ENCODE measurements at regions not wholly inside any gene's neighbourhood (a gene's known extent, or its start where the extent isn't known, plus 50 kb on each side); places are given as distances from the start of the nearest gene placed in this dataset.
"Not testable (repeated sequence)": the region's sequence is repeated elsewhere in the genome, so short reads cannot be mapped to it uniquely, and the experiment has no call there.

DNA sequence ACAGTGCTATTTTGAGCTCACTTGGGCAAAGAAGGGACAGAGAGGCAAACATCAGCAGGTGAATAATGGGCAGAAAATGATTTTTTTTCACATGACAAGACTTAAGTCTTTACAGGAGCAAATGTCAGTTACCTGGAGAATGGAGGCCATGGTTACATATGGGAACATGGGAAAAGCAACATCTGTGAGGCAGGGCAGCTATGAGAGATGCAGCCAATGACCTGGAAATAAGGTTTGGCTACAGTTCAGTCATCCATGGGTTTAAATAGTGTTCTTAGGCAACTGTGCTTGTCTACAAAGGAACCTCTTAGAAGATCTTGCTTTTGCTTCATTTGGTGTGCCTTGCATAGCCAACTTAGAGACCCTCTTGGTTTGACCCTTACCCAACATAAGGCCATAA is 490.2 kb upstream of the LCORL start:
- DNase-seq = no peak

DNA sequence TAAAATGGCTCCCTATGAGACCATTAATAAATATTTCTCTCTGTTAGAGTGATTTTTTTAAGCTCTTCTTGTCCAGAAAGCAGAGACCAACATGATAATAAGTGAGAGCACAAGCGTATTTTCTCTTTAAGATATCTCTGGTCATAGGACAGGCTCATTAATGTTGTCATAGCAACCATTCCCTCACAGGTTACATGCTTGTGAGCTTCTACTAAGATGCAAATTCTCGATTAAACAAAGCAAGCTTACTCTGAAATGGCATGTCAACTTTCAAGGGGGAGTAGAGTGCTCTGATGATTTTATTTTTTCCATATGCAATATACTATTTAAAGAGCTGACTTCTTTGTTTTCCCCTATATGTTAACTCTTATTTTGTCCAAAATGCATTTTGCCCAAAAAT is 487.2 kb upstream of the LCORL start:
- no peak for DNase-seq

DNA sequence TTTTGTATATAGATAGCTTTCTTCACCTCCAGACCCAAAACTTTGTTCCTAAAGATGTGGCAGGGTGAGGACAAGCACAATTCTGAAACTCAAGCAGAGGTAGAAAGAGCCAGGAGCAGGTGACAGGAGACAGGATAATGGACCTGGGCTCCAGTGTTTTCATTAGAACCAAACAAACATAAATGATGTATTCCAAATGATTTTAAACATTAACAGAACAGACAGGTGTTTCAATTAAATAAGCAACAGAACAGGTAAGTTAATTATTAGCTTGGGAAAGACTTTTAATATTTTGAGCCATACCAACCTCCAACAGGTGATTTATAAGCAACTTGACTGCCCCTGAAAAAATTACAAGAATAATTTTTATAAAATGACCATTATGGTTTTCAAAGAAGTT is 459.4 kb upstream of the LCORL start:
- no peak for DNase-seq

DNA sequence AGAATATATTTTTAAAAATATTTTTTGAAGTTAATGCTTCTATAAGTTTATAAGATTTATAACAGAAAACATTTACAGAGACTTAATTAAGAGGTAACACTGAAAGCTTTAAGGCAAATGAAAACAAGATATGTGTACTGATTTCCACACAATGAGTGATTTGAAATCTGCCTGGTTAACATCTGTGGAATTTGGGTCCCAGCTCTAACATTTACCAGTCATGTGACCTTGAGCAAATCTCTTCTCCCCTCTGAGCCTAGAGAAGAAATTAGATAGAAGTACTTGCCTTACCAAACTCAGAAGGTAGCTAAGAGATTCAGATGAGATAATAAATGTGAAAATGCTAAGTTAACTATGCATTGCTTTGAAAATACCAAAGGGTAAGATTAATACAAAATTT is 458.8 kb upstream of the LCORL start:
- DNase-seq = no peak

DNA sequence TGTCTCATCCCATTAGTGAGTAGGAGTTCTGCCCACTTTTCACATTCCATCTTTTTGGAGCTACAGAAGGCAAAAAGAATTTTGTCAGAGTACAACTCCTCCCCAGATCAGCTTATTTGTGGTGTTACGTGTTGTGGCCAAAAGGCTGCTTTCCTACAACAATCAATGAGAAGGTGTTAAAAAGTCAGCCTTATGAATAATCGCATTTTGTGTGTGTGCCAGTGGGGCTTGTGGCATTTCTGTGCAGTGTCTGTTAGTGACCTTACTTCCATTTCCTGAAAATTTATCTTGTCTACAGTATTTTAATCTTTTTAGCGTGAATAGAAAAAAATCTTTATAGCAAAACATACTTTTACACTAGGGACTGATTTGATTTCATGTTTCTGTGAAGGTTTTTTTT is 458.3 kb upstream of the LCORL start:
- no peak for DNase-seq

DNA sequence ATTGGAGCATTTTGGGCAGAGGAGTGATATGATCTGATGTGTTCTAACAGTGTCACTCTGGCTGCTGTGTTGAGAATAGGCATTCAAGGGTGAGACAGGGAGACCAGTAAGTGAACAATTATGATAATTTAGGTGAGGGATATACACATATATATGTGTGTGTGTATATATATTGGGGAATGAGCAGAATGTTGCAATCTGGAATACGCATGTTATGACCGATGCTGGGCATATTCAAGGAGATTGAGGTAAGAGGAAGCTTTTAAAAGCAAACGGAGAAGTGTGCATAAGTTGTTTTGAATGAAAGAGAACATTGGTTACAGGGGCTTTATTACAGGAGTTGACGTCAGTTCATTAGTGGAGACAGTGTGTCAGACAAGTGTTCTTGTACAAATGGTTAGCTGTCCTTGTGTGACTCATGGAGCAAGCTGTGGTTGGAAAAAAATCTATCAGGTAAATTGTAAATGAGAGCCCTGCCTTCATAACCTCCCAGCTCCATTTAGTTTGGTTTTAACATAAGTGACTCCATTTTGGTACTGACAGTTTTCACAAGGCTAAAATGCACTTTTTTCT is 442.5 kb upstream of the LCORL start:
- no peak for DNase-seq

DNA sequence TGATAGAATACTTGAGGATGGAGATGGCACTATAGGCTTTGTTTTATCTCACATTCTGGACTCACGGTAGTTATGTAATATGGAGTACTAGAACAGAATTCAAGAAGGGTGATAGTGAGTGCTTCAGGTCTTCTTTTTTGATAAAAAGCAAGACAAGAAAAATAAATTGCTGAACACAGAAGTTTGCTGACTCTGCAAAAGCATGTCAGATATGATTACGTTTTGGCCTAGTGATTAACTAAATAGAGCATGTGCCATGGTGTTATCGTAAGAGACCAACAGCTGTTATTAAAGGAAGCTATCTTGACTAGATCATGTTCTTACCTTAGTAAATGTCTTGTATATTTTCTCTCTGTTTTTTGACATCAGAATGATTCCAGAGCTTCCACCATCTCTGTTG is 436.9 kb upstream of the LCORL start:
- DNase-seq = no peak

DNA sequence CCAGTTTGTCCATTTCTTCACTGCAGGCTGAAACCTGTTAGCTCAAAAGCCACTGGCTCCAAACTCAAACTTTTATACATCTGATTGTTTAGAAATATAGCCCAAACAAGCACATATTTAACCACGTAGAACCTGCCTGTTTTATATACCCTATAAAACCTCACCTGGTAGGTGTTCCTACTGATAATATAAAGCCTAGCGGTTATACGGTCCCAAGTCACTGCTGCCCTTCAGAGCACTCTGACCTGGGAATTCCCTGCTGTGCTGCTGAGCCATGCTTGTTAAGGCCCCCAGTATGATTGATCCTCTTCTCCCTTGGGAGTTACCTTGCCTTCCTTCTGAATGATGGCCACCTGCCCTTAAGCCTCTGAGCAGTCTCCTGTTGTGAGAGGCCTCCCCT is 432.8 kb upstream of the LCORL start:
- DNase-seq = no peak

DNA sequence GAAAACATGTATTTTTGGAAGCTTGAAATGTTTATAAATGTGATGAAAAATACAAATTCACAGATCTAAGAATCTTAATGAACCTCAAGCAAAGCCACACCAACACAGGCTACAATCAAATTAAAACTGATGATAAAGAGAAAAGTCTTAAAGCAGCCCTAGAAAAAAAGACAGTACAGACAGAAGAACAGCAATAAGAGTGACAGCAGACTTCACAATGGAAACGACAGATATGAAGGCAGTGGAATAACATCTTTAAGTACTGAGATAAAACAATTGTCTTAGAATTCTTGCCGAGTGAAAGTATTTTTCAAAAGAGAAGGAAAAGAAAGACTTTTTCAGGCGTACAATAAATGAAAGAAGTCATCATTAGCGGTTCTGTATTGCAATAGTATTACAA is 423.6 kb upstream of the LCORL start:
- no peak for DNase-seq

DNA sequence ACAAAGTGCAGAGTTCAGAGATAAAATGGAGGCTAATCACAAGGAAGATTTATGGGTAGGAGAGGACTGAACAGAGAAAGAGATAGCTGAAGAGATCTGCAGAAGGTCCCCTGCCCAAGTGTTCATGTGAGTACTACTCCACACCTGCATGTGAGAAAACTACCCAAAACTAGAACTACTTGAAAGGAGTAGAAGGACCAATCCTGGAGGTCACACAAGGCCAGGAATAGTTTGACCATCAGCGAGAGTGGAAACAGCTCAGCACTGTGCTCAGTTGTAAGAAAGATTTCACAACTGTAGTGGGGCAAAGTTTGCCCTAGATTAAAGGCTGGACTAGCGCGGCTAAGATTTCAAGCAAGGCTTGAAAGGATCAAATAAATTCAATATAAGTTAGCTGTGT is 422.7 kb upstream of the LCORL start:
- DNase-seq = no peak

DNA sequence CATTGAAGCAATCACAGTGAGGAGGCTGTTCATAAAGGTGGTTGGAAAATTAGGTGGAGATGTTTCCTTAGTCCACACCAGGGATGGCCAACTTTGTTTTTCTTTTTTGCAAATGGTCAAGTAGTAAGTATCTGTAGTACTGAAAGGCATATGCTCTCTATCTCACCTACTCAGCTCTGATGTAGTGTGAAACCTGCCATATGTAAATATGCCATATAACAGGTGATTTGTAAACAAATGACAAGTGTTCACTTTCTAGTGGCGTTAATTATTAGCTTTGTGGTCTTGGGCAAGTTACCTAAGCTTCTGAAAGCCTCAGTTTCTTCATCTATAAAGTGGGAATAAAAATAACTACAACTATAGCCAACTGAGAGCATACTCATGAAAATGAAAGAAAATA is 421.4 kb upstream of the LCORL start:
- no peak for DNase-seq

DNA sequence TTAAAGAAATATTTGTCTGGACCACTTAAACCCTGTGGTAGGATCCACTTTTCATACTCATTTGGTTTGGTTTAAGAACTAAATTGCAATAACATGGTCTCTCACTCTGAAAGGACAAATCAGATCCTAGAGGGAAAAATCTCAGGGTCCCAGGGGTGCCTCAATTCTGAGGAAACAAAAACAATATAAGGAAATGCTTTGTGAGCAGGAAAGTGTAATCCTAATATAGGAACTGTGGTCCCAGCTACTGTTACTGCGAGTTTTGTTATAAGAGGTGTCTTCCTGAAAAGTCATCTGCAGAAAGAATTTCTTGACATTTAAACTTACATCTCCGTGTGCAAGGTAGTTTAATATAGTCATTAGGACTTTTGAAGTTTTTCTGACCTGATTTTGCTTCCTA is 420.1 kb upstream of the LCORL start:
- no peak for DNase-seq

DNA sequence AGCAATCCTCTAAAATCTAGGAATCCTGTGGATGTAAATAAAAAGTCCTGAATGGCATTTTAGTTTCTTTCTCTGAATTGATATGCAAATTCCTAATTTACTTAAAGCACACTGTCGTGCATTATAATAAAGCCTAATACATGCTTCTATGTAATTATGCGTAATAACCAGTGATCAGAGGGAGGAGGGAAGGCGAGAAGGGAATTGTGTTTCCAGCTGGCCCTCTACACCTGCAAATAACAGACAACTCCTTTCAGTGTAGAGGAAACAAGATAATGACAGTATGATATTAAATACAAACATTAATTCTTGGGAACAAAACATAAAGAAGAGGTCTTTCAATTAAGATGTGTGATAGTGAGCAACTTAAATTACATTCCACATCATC is 419.6 kb upstream of the LCORL start:
- no peak for DNase-seq

DNA sequence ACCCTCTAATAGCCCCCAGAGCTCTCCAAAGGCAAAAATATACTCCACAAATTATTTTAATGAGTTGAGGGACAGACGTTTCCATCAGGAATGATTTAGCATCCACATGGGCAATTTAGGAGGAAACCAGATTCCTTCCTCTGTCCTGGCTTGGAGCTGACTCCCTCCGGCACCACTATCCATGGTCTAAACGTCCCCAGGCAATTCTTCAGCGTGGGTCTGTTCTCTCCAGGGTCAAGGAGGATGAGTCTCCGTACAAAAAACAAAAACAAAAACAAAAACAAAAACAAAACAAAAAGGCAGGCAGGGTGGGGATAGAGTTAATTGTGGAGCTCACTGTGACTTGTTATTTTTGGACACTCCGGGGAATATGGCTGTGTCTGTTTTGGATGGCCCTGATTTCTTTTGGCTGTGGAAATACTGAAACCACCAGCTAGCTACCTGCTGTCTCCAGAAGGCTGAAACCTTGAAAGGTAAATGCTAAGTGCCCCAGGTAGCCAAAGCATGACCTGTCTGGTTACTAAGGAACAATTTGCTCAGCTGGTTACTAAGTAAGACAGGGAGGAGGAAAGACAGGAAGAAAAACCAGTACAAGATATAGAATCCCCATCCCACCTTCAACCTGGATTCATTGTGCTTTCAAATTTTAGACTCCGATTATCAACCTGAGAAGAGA is 419.1 kb upstream of the LCORL start:
- DNase-seq = no peak

DNA sequence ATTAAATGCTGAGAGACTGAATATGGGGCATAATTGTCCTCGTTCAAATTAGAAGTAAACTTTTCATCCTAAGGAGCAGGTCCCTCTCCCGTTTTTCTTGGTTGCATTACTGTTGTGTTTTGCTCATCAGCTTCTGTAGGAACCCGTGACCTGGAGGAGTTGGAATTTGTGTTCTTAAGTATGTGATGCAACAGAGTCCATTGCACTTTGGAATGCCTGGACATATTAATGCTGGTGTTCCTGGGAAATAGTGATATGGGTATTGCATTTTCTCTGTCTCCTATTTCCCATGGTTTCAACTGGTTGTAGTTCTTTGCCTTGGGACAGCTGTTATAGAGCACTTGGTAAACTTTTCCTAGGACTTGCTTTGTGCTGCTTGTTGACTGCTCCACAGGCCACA is 417.8 kb upstream of the LCORL start:
- no peak for DNase-seq

DNA sequence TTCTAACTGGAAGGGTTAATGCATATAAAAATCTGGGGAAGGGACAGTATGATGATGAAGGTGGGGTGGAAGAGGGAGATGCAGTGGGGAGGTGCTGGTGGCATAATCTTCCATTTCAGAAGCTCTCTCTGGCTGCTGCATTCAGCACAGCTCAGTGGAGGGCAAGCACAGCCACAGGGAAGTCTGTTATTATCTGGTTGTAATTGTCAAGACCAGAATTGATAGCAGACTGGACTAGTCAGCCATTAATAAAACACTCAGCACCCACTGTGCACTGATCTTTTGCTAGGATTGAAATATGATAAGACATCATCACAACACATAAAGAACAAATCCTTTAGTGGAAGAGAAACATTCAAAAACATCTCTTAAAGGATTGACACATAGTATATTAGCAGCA is 414.2 kb upstream of the LCORL start:
- DNase-seq = no peak

DNA sequence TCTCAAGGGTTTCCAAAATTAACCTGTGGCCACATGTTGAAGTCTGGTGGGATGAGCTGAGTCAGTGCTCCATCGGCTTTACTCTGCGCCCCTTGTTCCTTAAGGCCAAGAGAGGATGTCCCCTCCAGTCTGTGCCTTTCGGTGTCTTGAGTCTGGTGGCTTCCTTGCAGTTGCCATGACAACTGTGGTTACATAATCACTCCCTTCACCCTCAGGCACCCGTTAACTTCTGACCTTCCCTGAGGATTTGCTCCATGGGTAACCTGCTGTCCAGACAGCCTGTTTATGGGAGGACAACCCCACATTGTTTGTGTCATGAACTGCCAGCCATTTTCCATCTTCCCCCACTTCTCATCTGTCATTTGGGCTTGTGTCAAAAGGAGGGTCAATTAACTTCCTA is 401.1 kb upstream of the LCORL start:
- no peak for DNase-seq

DNA sequence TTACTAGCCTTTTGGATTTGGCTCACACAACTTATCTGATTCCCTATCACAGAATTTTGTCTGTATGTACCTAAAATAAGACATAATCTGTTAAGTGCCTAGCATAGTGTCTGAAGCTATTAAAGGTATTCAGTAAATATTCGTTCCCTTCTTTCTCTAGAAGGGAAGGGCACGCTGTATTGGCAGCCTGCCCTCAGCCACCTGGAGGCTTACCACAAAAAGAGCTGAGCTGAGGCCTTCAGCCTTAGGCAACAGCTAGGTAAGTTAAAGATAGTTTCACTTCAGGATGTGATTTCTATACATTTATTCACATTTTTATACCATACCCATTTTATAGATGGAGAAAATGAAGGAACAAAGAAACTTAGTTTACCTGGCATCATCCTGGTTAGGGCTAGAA is 400.0 kb upstream of the LCORL start:
- DNase-seq = no peak

DNA sequence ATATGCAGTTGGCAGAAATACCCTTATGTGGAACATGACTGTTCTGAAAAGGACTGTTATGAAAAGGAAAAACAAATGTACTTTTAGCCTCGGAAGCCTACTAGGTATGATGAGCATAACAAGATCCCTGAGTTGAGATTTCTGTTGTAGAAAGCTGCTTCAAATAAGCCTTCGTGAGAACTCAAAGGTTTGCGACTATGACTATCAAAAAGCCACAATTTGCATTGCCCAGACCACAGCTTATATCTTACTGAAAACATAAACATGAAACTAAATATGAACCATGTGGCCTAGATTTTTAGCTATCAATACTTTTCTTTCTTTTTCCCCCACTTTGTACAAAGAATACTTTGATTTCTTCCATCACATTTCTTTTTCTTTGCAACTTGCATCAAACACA is 398.2 kb upstream of the LCORL start:
- no peak for DNase-seq

DNA sequence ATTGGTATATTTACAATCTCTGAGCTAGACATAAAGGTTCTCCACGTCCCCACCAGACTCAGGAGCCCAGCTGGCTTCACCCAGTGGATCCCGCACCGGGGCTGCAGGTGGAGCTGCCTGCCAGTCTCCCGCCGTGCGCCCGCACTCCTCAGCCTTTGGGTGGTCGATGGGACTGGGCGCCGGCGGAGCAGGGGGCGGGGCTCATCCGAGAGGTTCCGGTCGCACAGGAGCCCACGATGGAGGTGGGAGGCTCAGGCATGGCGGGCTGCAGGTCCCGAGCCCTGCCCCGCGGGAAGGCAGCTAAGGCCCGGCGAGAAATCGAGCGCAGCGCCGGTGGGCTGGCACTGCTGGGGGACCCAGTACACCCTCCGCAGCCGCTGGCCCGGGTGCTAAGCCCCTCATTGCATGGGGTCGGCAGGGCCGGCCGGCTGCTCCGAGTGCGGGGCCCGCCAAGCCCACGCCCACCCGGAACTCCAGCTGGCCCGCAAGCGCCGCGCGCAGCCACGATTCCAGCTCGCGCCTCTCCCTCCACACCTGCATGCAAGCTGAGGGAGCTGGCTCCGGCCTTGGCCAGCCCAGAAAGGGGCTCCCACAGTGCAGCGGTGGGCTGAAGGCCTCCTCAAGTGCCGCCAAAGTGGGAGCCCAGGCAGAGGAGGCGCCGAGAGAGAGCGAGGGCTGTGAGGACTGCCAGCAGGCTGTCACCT is 396.8 kb upstream of the LCORL start:
- DNase-seq = not testable (repeated sequence)

DNA sequence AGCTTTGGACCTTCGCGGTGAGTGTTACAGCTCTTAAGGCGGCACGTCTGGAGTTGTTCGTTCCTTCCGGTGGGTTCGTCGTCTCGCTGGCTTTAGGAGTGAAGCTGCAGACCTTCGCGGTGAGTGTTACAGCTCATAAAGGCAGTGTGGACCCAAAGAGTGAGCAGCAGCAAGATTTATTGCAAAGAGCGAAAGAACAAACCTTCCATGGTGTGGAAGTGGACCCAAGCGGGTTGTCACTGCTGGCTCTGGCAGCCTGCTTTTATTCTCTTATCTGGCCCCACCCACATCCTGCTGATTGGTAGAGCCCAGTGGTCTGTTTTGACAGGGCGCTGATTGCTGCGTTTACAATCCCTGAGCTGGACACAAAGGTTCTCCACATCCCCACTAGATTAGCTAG is 396.1 kb upstream of the LCORL start:
- DNase-seq = not testable (repeated sequence)

DNA sequence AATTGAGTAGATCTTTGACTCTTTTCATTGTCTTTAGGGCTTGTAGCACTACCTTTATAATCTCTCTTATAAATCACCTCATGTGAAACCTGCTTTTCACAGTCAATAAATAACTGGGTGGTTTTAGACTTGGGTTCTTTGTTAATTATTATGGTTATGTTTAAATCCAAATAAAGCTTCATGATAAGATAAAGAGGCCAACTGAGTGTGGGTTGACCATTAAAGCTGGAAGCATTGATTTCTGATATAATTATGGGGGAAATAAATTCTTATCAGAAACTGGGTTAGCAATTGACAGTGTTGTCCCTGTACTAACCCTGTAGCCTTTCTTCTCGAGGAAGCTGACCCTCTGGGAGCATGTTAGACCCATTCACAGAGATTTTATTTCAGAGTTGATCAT is 384.7 kb upstream of the LCORL start:
- DNase-seq = no peak

DNA sequence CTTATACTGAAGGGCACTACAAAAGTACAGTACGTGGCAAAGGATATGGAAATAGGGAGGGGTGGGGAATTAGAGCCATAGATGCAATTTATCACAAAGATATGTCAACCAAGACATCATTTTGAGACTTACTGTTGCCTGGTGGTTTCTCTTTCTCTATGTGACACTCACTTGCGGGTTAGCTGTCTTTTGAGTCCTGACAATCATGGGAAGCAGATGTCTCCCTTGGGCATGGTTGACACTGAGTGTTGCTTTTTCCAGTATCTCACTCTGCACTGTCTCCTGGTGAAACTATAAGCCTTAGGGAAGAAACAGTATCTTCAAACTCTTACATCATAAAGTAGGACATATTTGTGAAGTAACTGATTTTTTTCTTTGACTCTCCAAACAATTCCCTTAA is 383.5 kb upstream of the LCORL start:
- DNase-seq = no peak

DNA sequence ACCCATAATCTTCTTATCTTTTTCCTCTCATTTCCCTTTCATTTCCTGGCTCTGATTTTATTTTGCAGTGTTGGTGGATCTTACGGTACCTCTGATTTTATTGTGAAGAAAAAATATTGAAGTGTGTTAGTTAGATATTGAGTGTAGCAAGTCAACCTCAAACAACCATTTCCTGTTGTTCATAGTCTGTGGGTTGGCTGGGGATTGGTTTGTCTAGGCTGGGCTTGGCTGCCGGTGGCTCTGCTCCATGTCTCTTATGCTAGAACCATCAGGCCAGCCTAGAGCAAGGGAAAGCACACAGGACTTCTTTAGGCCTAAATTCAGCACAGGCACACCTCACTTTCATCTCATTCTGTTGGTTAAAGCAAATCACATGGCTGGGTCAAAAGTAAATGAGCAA is 383.1 kb upstream of the LCORL start:
- no peak for DNase-seq

DNA sequence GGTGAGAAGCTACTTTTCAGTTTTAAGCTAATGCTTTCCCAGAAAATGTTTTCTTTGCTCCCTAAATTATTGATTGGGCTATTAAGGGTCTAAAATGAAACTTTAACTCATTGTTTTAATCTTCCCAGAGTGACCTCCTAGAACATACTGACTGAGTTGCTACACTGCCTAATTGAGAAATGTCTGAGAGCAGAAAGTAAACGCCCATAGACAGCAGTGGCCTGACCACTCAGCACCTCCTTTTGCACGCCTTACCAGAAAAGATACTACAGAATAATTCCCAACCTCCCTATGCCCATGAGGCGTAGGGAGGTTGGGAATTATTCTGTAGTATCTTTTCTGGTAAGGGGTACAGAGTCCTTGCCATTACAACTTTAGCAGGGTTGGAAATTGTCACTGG is 381.8 kb upstream of the LCORL start:
- DNase-seq = no peak

Data from activated naive CD4-positive, alpha-beta T cell treated with Interleukin-2 at 50 U/mL for 16 hours (primary cell).